OCI-LY1 (cell line): ENCODE measurements at regions not wholly inside any gene's neighbourhood (a gene's known extent, or its start where the extent isn't known, plus 50 kb on each side); places are given as distances from the start of the nearest gene placed in this dataset.

ENCODE experiments used
- EZH2 ChIP-seq: fragments of 200-600 bp; sonication (generic), shearing (Covaris generic); IDR thresholded peaks from 2 replicates; pipeline ENCODE4 v1.8.0; 2017; ENCODE audit warnings: borderline replicate concordance, mixed run types, mild to moderate bottlenecking, antibody characterized with exemption, low read length, moderate library complexity, mixed read lengths
- TF ChIP-seq, protein P1 (sequence below): fragments of 200-600 bp; sonication (generic), shearing (Covaris generic); IDR thresholded peaks from 2 replicates; pipeline ENCODE4 v1.5.1; 2017; ENCODE audit warnings: mild to moderate bottlenecking, antibody characterized with exemption, low read length, moderate library complexity, mixed read lengths

DNA sequence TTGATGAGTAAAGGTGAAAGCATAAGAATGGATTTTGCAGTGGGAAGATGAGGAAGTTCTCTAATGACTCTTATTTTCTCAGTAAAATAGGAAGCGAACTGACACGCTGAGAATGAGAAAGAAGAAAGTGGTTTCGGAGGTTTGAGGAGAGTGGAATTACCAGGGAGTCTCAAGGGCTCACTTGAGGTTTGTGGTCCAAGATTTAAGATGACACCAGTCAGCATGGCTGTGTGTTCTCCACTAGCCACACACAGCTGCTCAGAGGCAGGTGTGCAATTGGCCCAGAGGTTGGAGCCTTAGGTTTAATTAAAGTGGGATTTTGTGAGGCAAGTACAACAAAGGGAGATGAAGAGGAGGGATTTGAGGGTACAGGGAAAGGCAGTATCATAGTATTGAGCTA lies 99.6 kb upstream of the NBEA start:
- TF ChIP-seq, protein P1, sequence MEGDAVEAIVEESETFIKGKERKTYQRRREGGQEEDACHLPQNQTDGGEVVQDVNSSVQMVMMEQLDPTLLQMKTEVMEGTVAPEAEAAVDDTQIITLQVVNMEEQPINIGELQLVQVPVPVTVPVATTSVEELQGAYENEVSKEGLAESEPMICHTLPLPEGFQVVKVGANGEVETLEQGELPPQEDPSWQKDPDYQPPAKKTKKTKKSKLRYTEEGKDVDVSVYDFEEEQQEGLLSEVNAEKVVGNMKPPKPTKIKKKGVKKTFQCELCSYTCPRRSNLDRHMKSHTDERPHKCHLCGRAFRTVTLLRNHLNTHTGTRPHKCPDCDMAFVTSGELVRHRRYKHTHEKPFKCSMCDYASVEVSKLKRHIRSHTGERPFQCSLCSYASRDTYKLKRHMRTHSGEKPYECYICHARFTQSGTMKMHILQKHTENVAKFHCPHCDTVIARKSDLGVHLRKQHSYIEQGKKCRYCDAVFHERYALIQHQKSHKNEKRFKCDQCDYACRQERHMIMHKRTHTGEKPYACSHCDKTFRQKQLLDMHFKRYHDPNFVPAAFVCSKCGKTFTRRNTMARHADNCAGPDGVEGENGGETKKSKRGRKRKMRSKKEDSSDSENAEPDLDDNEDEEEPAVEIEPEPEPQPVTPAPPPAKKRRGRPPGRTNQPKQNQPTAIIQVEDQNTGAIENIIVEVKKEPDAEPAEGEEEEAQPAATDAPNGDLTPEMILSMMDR, result no peak
- TF ChIP-seq EZH2, result no peak
